ENCODE measurements at regions not wholly inside any gene's neighbourhood (a gene's known extent, or its start where the extent isn't known, plus 50 kb on each side); places are given as distances from the start of the nearest gene placed in this dataset.

GRCh38 chr11:116055064-116055463, 550.8 kb upstream of the CADM1 start (continued):
- TF ChIP-seq ZHX1 (CRISPR knock-in tag; IDR thresholded peaks at IDR 0.05; ENCODE audit: low read depth) (no peak), ZNF446 (CRISPR knock-in tag; IDR thresholded peaks at IDR 0.05) (no peak), LCORL (IDR thresholded peaks at IDR 0.05) (no peak), LCORL (CRISPR knock-in tag; IDR thresholded peaks at IDR 0.05) (no peak), ZNF549 (CRISPR knock-in tag; IDR thresholded peaks at IDR 0.05) (no peak), RXRA (CRISPR knock-in tag; IDR thresholded peaks at IDR 0.05) (no peak), ZNF101 (CRISPR knock-in tag; IDR thresholded peaks at IDR 0.05; ENCODE audit: borderline replicate concordance, low read depth) (no peak)

GRCh38 chr11:116053548-116053919, 549.3 kb upstream of the CADM1 start:
- no peak overlapping the region for H3K4me2 ChIP-seq (ENCODE audit: low read depth, low read length)
- H3K9me3 ChIP-seq (ENCODE audit: low read length): no peaks in the 10 kb centered on the region
- DNase-seq (ENCODE audit: low spot score) (no peak), ATAC-seq (no peak), FAIRE-seq (no peak)
- 14% methylated on average over 6 of the region's 6 CpGs for WGBS (ENCODE audit: low lambda C conversion rate)
- POLR2A ChIA-PET: no interaction called here
- intact Hi-C loops (cut with micrococcal nuclease; ENCODE audit: unreplicated experiment): no loop called here
- no peaks in the 10 kb centered on the region for H3K4me1 ChIP-seq (ENCODE audit: insufficient read depth, low read length)
- CTCF ChIA-PET (ENCODE audit: low intra/inter-chr PET ratio, low total read pairs): no interaction called here
- no TSS peak for BruUV-seq (replicated peaks)
- peaks cover 1 to 30% of the 10 kb centered on the region in 2 experiments; a peak in 3 of 5 replicates for H3K27me3 ChIP-seq (ENCODE audit: control insufficient read depth in 1 of 2, insufficient read depth in 2 of 2, low read length in 2 of 2)
- H3K9ac ChIP-seq (ENCODE audit: insufficient read depth, low read depth, low read length): no peak overlapping the region
- in situ Hi-C loops (cut with HindIII; ENCODE audit: extremely low pct_ligation_motif_present, low pct_unique_long_range_greater_than_20kb): no loop called here
- no peak overlapping the region for H3K27ac ChIP-seq (ENCODE audit: extremely low read length, insufficient read depth, low read length)
- H2AFZ ChIP-seq (ENCODE audit: low read length): no peak overlapping the region
- no peak overlapping the region for H3K4me3 ChIP-seq (replicated peaks in 1 of 3; ENCODE audit: insufficient read depth in 1 of 3, low read depth in 2 of 3, low read length in 3 of 3)
- no peaks in the 10 kb centered on the region for H4K20me1 ChIP-seq (ENCODE audit: insufficient read depth, low read length)
- no peaks in the 10 kb centered on the region for H3K36me3 ChIP-seq (replicated peaks in 1 of 2; ENCODE audit: control insufficient read depth in 1 of 2, insufficient read depth in 2 of 2, low read length in 2 of 2)
- no peaks in the 10 kb centered on the region for H3K79me2 ChIP-seq (ENCODE audit: insufficient read depth, low read length)
- no peak for TF ChIP-seq SIN3B (IDR thresholded peaks at IDR 0.05; ENCODE audit: low read length)
- no peak for TF ChIP-seq GTF3A (CRISPR knock-in tag; conservative IDR thresholded peaks at IDR 0.05)
- no peak for TF ChIP-seq ZNF687 (CRISPR knock-in tag; IDR thresholded peaks at IDR 0.05)
- TF ChIP-seq KDM5B (CRISPR knock-in tag; IDR thresholded peaks at IDR 0.05; ENCODE audit: borderline replicate concordance): no peak
- TF ChIP-seq AGO2 (optimal IDR thresholded peaks at IDR 0.05; ENCODE audit: low read depth, low read length): no peak
- TF ChIP-seq RFX3 (CRISPR knock-in tag; IDR thresholded peaks at IDR 0.05): no peak
- TF ChIP-seq ZNF781 (CRISPR knock-in tag; IDR thresholded peaks at IDR 0.05; ENCODE audit: borderline replicate concordance, not compliant biosample characterization): no peak
- TF ChIP-seq ZNF207 (IDR thresholded peaks at IDR 0.05; ENCODE audit: borderline replicate concordance): no peak
- TF ChIP-seq MAFK (conservative IDR thresholded peaks at IDR 0.05 in 1 of 2, IDR thresholded peaks at IDR 0.05 in 1 of 2; ENCODE audit: low read length in 2 of 2): no peak
- no peak for TF ChIP-seq NFYB (CRISPR knock-in tag; IDR thresholded peaks at IDR 0.05)
- no peak for TF ChIP-seq HIC2 (CRISPR knock-in tag; IDR thresholded peaks at IDR 0.05; ENCODE audit: low read depth)

Measured in HepG2 (cell line).